Hepatocyte (in vitro differentiated cells): ENCODE measurements at regions not wholly inside any gene's neighbourhood (a gene's known extent, or its start where the extent isn't known, plus 50 kb on each side); places are given as distances from the start of the nearest gene placed in this dataset.

Source experiments
- EZH2 ChIP-seq: fragments of 200-600 bp; sonication (generic); IDR thresholded peaks from 2 replicates; pipeline ENCODE4 v1.6.1; 2016; ENCODE audit warnings: antibody characterized with exemption, mild to moderate bottlenecking, borderline replicate concordance
- EZH2phosphoT487 ChIP-seq: fragments of 200-600 bp; sonication (generic); IDR thresholded peaks from one replicate; pipeline ENCODE4 v1.6.1; 2018; ENCODE audit warnings: antibody characterized with exemption, mild to moderate bottlenecking, low read depth, moderate library complexity; ENCODE audit not compliant: unreplicated experiment, severe bottlenecking
- TF ChIP-seq, protein P1 (sequence below): fragments of 200-600 bp; sonication (generic); IDR thresholded peaks from 2 replicates; pipeline ENCODE4 v1.5.1; 2016; ENCODE audit warnings: antibody characterized with exemption, mild to moderate bottlenecking; ENCODE audit not compliant: poor library complexity

DNA sequence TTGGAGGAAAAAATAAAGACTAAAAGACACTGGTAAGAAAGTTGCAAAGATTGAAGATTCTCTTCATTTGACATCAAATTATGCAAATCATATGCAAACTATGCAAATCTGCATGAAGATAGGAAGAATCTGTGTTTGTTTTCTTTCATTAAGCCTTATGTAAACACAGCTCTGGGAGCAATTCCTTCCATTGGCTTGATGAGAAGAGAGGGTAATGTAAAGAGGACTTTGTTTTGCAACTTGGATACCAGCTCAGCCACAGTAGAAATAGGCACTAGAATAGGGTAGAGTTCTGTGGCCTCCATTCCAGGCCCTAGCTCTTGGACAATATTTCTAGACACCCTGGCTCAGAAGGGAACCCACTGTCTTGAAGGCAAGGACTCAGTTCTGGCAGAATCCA lies 388.4 kb upstream of the RASGEF1B start:
- TF ChIP-seq, protein P1, sequence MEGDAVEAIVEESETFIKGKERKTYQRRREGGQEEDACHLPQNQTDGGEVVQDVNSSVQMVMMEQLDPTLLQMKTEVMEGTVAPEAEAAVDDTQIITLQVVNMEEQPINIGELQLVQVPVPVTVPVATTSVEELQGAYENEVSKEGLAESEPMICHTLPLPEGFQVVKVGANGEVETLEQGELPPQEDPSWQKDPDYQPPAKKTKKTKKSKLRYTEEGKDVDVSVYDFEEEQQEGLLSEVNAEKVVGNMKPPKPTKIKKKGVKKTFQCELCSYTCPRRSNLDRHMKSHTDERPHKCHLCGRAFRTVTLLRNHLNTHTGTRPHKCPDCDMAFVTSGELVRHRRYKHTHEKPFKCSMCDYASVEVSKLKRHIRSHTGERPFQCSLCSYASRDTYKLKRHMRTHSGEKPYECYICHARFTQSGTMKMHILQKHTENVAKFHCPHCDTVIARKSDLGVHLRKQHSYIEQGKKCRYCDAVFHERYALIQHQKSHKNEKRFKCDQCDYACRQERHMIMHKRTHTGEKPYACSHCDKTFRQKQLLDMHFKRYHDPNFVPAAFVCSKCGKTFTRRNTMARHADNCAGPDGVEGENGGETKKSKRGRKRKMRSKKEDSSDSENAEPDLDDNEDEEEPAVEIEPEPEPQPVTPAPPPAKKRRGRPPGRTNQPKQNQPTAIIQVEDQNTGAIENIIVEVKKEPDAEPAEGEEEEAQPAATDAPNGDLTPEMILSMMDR, result no peak
- TF ChIP-seq EZH2 (no peak), EZH2phosphoT487 (no peak)
